Osteoblast (primary cell): ENCODE measurements at regions not wholly inside any gene's neighbourhood (a gene's known extent, or its start where the extent isn't known, plus 50 kb on each side); places are given as distances from the start of the nearest gene placed in this dataset.

Experiments
- DNase-seq: peaks from one replicate; pipeline ENCODE4 v3.0.0; 2011; ENCODE audit warnings: low spot score, mixed read lengths; ENCODE audit not compliant: insufficient read length; ENCODE audit errors: missing footprints
- H2AFZ ChIP-seq: 2 replicates; pipeline ENCODE4 v1.6.0; 2011; ENCODE audit warnings: mild to moderate bottlenecking, low read length
- H3K27ac ChIP-seq: 2 replicates; pipeline ENCODE4 v1.5.1; 2011; ENCODE audit warnings: mild to moderate bottlenecking, low read depth, low read length, moderate library complexity
- H3K27me3 ChIP-seq: 2 replicates; pipeline ENCODE4 v1.6.0; 2012; ENCODE audit warnings: mild to moderate bottlenecking, control low read depth, inconsistent platforms, low read length, moderate library complexity; ENCODE audit not compliant: insufficient read depth
- H3K36me3 ChIP-seq: 2 replicates; pipeline ENCODE4 v1.5.1; 2011; ENCODE audit warnings: mild to moderate bottlenecking, low read length, control low read depth, moderate library complexity; ENCODE audit not compliant: insufficient read depth
- H3K4me1 ChIP-seq: 2 replicates; pipeline ENCODE4 v1.5.1; 2011; ENCODE audit warnings: mild to moderate bottlenecking, low read length, control low read depth, moderate library complexity; ENCODE audit not compliant: insufficient read depth
- H3K4me2 ChIP-seq: 2 replicates; pipeline ENCODE4 v1.6.0; 2011; ENCODE audit warnings: mild to moderate bottlenecking, low read length; ENCODE audit not compliant: insufficient read depth
- H3K4me3 ChIP-seq: fragments of 200-600 bp; sonication (generic); 3 replicates; pipeline ENCODE4 v1.5.1; 2012; ENCODE audit warnings: mild to moderate bottlenecking, low read length, inconsistent platforms; ENCODE audit not compliant: insufficient read depth
- H3K79me2 ChIP-seq: 2 replicates; pipeline ENCODE4 v1.6.0; 2012; ENCODE audit warnings: mild to moderate bottlenecking, low read length, control low read depth, inconsistent platforms; ENCODE audit not compliant: insufficient read depth
- H3K9me3 ChIP-seq: 2 replicates; pipeline ENCODE4 v1.5.1; 2011; ENCODE audit warnings: low read depth, low read length, control low read depth
- H4K20me1 ChIP-seq: 2 replicates; pipeline ENCODE4 v1.6.0; 2012; ENCODE audit warnings: mild to moderate bottlenecking, low read length, control low read depth; ENCODE audit not compliant: insufficient read depth
- TF ChIP-seq, protein P1 (sequence below): IDR thresholded peaks from 2 replicates; pipeline ENCODE4 v1.5.1; 2011; ENCODE audit warnings: mild to moderate bottlenecking, low read depth, low read length, moderate library complexity; ENCODE audit errors: extremely low read depth

DNA sequence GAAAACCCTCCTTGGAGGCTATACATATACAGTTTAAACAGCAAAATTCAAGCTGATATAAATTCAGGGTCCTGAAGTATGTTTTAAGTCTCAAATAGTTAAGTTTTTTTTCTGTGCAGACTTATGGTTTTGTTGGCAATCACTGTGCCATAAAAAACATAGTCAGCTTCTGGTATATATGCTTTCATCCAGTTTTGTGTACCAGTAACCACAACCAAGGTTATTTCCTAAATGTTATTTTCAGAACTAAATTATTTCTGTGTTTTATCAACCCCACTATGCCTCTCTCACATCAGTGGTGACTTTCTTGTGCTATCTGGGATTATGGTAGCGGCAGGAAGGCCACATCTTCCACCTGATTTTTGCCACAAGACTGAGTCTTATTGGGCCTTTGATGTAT is 107.7 kb upstream of the SMARCA2 start:
- no peak overlapping the region for H3K27ac ChIP-seq
- H3K36me3 ChIP-seq: no peaks in the 10 kb centered on the region
- no peak for DNase-seq
- H3K4me3 ChIP-seq: no peak overlapping the region
- no peaks in the 10 kb centered on the region for H3K79me2 ChIP-seq
- H2AFZ ChIP-seq: no peak overlapping the region
- H3K27me3 ChIP-seq: no peaks in the 10 kb centered on the region
- no peak overlapping the region for H3K4me2 ChIP-seq
- H3K4me1 ChIP-seq: no peaks in the 10 kb centered on the region
- H3K9me3 ChIP-seq: no peaks in the 10 kb centered on the region
- H4K20me1 ChIP-seq: no peaks in the 10 kb centered on the region
- TF ChIP-seq, protein P1, sequence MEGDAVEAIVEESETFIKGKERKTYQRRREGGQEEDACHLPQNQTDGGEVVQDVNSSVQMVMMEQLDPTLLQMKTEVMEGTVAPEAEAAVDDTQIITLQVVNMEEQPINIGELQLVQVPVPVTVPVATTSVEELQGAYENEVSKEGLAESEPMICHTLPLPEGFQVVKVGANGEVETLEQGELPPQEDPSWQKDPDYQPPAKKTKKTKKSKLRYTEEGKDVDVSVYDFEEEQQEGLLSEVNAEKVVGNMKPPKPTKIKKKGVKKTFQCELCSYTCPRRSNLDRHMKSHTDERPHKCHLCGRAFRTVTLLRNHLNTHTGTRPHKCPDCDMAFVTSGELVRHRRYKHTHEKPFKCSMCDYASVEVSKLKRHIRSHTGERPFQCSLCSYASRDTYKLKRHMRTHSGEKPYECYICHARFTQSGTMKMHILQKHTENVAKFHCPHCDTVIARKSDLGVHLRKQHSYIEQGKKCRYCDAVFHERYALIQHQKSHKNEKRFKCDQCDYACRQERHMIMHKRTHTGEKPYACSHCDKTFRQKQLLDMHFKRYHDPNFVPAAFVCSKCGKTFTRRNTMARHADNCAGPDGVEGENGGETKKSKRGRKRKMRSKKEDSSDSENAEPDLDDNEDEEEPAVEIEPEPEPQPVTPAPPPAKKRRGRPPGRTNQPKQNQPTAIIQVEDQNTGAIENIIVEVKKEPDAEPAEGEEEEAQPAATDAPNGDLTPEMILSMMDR: no peak

GRCh38 chr9:1909322-1909721 is 105.8 kb upstream of the SMARCA2 start:
- H4K20me1 ChIP-seq: no peaks in the 10 kb centered on the region
- H2AFZ ChIP-seq: no peak overlapping the region
- H3K27me3 ChIP-seq: no peaks in the 10 kb centered on the region
- H3K36me3 ChIP-seq: no peaks in the 10 kb centered on the region
- no peak for DNase-seq
- no peak overlapping the region for H3K27ac ChIP-seq
- no peaks in the 10 kb centered on the region for H3K79me2 ChIP-seq
- H3K9me3 ChIP-seq: no peaks in the 10 kb centered on the region
- H3K4me3 ChIP-seq: no peak overlapping the region
- no peak overlapping the region for H3K4me2 ChIP-seq
- no peaks in the 10 kb centered on the region for H3K4me1 ChIP-seq
- TF ChIP-seq, protein P1: no peak

- Histone ChIP-seq H2AFZ (no peak overlapping the region), H3K36me3 (no peaks in the 10 kb centered on the region), H3K4me2 (no peak overlapping the region), H3K4me3 (no peak overlapping the region), H3K27me3 (no peaks in the 10 kb centered on the region), H3K4me1 (no peaks in the 10 kb centered on the region), H3K79me2 (no peaks in the 10 kb centered on the region), H3K9me3 (no peaks in the 10 kb centered on the region), H4K20me1 (no peaks in the 10 kb centered on the region), H3K27ac (no peak overlapping the region)
- DNase-seq: no peak
- TF ChIP-seq, protein P1: no peak
Measured at GRCh38 chr9:1910269-1910811, 104.8 kb upstream of the SMARCA2 start.

DNA sequence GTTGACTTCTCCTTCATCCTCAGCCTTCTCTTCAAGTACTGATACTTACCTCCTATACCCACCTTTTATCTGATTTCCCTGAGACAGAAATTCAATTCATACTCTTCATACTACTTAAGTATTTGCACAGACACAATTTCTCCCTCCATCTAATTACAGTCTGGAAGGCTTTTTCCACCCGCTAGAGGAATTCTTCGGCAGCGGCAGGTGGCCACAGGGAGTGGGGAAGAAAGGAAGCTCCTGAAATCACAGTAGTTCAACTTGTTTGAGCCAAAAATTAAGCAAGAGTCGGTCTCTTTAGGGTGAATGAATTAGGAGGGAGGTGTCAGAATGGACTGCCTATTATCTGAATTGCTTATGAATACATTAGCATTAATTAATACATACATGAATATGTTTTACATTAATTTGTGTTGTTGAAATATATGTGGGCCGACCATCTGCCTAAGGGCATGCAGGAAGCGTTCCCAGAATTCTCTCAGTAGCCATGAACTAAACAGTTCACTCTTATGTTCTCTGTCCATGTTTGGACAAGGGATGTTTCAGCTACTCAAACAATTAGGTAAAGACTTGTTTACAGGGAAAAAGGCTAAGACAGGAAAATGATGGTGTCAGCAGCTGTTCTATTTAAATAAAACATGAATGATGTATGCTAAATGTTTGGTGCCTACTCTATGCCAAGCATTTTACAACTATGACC is 101.4 kb upstream of the SMARCA2 start:
- Histone ChIP-seq H3K79me2 (no peaks in the 10 kb centered on the region), H3K36me3 (no peaks in the 10 kb centered on the region), H4K20me1 (no peaks in the 10 kb centered on the region), H3K27ac (no peak overlapping the region), H3K4me2 (no peak overlapping the region), H3K4me3 (no peak overlapping the region), H3K4me1 (no peaks in the 10 kb centered on the region), H3K27me3 (no peaks in the 10 kb centered on the region), H3K9me3 (no peaks in the 10 kb centered on the region), H2AFZ (no peak overlapping the region)
- no peak for DNase-seq
- TF ChIP-seq, protein P1: no peak
